HCT116 (cell line): ENCODE measurements at regions not wholly inside any gene's neighbourhood (a gene's known extent, or its start where the extent isn't known, plus 50 kb on each side); places are given as distances from the start of the nearest gene placed in this dataset.

Experiments used
- ATAC-seq: fragments of 200-7000 bp; cut with Tn5 transposase; 2 replicates; pipeline ENCODE4 v1.9.1; 2020; ENCODE audit warnings: mild to moderate bottlenecking, moderate library complexity
- BruUV-seq: library from RNA; stranded (reverse); fragments of 400-500 nt; replicated peaks from 2 replicates; lab custom pipeline; 2021; lab: Mats Ljungman, UMichigan
- CTCF ChIA-PET: fragments of 300-600 bp; sonication (Branson Sonifier 250); formaldehyde crosslinking; loops from one replicate; lab custom pipeline; 2021; ENCODE audit warnings: antibody characterized with exemption; lab: Charles Lee
- POLR2A ChIA-PET: fragments of 300-600, 350-600 bp; sonication (Branson Sonifier 250); formaldehyde crosslinking; loops from one replicate; lab custom pipeline; 2021; ENCODE audit warnings: antibody characterized with exemption; lab: Charles Lee
- RAD21 ChIA-PET, 2 experiments: fragments of 300-600 bp; sonication (Branson Sonifier 250); formaldehyde crosslinking; loops; one replicate each; lab custom pipeline; 2023; ENCODE audit warnings: low total read pairs in 2 of 2; ENCODE audit not compliant: uncharacterized antibody in 2 of 2, unreplicated experiment in 2 of 2, low non-redundant PET in 1 of 2; lab: Charles Lee
- DNase-seq: peaks from one replicate; pipeline ENCODE4 v3.0.0-alpha.2; 2010; ENCODE audit warnings: low read depth, low spot score
- H2AFZ ChIP-seq: fragments of 200-600 bp; shearing (Covaris generic), sonication (generic); 2 replicates; pipeline ENCODE4 v1.6.1; 2017; ENCODE audit warnings: low read depth, mixed run types, mixed read lengths, antibody characterized with exemption, low read length; ENCODE audit not compliant: poor library complexity, severe bottlenecking
- H3K27ac ChIP-seq: 2 replicates; pipeline ENCODE4 v1.5.1; 2012; ENCODE audit warnings: low read depth, low read length
- H3K27me3 ChIP-seq: fragments of 200-600 bp; sonication (generic); 2 replicates; pipeline ENCODE4 v1.6.1; 2016; ENCODE audit warnings: mixed run types, low read length, mixed read lengths; ENCODE audit not compliant: insufficient read depth
- H3K36me3 ChIP-seq, 2 experiments: fragments of 200-500 bp in 1 of 2; fragments of 200-600 bp in 1 of 2; sonication (Bioruptor generic) in 1 of 2; sonication (generic) in 1 of 2; 2 replicates each; pipeline versions ENCODE4 v1.5.1 to v1.6.1; 2014 to 2016; ENCODE audit warnings: low read length in 2 of 2, inconsistent platforms in 1 of 2, mixed read lengths in 1 of 2, mixed run types in 1 of 2; ENCODE audit not compliant: insufficient read depth in 2 of 2, control insufficient read depth in 1 of 2
- H3K4me1 ChIP-seq, 2 experiments: fragments of 200-600 bp in 1 of 2; sonication (generic) in 1 of 2; 2 replicates each; pipeline versions ENCODE4 v1.5.1 to v1.6.1; 2012 to 2017; ENCODE audit warnings: low read length in 2 of 2, inconsistent platforms in 1 of 2, mild to moderate bottlenecking in 1 of 2, mixed read lengths in 1 of 2, mixed run types in 1 of 2, moderate library complexity in 1 of 2; ENCODE audit not compliant: insufficient read depth in 2 of 2, control insufficient read depth in 1 of 2
- H3K4me2 ChIP-seq: fragments of 200-600 bp; sonication (generic); 2 replicates; pipeline ENCODE4 v1.6.1; 2017; ENCODE audit warnings: mixed run types, low read length, mixed read lengths
- H3K4me3 ChIP-seq, 2 experiments: fragments of 200-600 bp in 1 of 2; sonication (generic) in 1 of 2; replicated peaks in 1 of 2; 2 replicates each; pipeline ENCODE4 v1.5.1; 2011 to 2016; ENCODE audit warnings: low read length in 2 of 2, control low read depth in 1 of 2, low read depth in 1 of 2, mild to moderate bottlenecking in 1 of 2, mixed read lengths in 1 of 2, mixed run types in 1 of 2
- H3K79me2 ChIP-seq: fragments of 200-600 bp; sonication (generic); 2 replicates; pipeline ENCODE4 v1.6.1; 2017; ENCODE audit warnings: mild to moderate bottlenecking, mixed run types, low read length, moderate library complexity, mixed read lengths; ENCODE audit not compliant: insufficient read depth
- H3K9ac ChIP-seq: fragments of 200-600 bp; sonication (generic); 2 replicates; pipeline ENCODE4 v1.6.1; 2016; ENCODE audit warnings: low read length, mixed read lengths
- H3K9me2 ChIP-seq: fragments of 200-600 bp; sonication (generic), shearing (Covaris generic); 2 replicates; pipeline ENCODE4 v1.6.1; 2017; ENCODE audit warnings: mixed run types, mild to moderate bottlenecking, moderate library complexity; ENCODE audit not compliant: insufficient read depth
- H3K9me3 ChIP-seq, 2 experiments: fragments of 200-500 bp in 1 of 2; fragments of 200-600 bp in 1 of 2; sonication (Bioruptor generic) in 1 of 2; sonication (generic) in 1 of 2; 2 replicates each; pipeline ENCODE4 v1.6.1; 2014 to 2017; ENCODE audit warnings: low read length in 2 of 2, mixed read lengths in 2 of 2, inconsistent platforms in 1 of 2, low read depth in 1 of 2, mild to moderate bottlenecking in 1 of 2, mixed run types in 1 of 2, moderate library complexity in 1 of 2; ENCODE audit not compliant: control insufficient read depth in 1 of 2, insufficient read depth in 1 of 2
- H4K20me1 ChIP-seq: fragments of 200-600 bp; sonication (generic), shearing (Covaris generic); 2 replicates; pipeline ENCODE4 v1.6.1; 2017; ENCODE audit warnings: mixed run types, mild to moderate bottlenecking, moderate library complexity; ENCODE audit not compliant: insufficient read depth
- CBX3 ChIP-seq: IDR thresholded peaks from 2 replicates; pipeline ENCODE4 v1.6.1; 2012; ENCODE audit warnings: low read depth
- CEBPB ChIP-seq: IDR thresholded peaks from 2 replicates; pipeline ENCODE4 v1.6.1; 2012; ENCODE audit warnings: low read depth
- EGR1 ChIP-seq: IDR thresholded peaks from 2 replicates; pipeline ENCODE4 v1.6.1; 2012; ENCODE audit warnings: low read depth
- ELF1 ChIP-seq: IDR thresholded peaks from 2 replicates; pipeline ENCODE4 v1.6.1; 2012; ENCODE audit warnings: low read depth, borderline replicate concordance
- EZH2phosphoT487 ChIP-seq: fragments of 200-600 bp; IDR thresholded peaks from 2 replicates; pipeline ENCODE4 v1.6.1; 2018; ENCODE audit warnings: antibody characterized with exemption, borderline replicate concordance
- JUND ChIP-seq: IDR thresholded peaks from 2 replicates; pipeline ENCODE4 v1.6.1; 2012
- POLR2AphosphoS5 ChIP-seq: IDR thresholded peaks from 2 replicates; pipeline ENCODE4 v1.6.1; 2011; ENCODE audit warnings: mild to moderate bottlenecking, low read depth, low read length, moderate library complexity
- RAD21 ChIP-seq: IDR thresholded peaks from 2 replicates; pipeline ENCODE4 v1.6.1; 2012; ENCODE audit warnings: low read depth, mild to moderate bottlenecking
- SP1 ChIP-seq: IDR thresholded peaks from 2 replicates; pipeline ENCODE4 v1.6.1; 2012; ENCODE audit warnings: low read depth
- TCF7L2 ChIP-seq: IDR thresholded peaks from 2 replicates; pipeline ENCODE4 v1.7.0; 2011; ENCODE audit warnings: borderline replicate concordance, inconsistent platforms; ENCODE audit not compliant: insufficient read depth, insufficient read length; ENCODE audit errors: extremely low read depth
- ZBTB33 ChIP-seq: IDR thresholded peaks from 2 replicates; pipeline ENCODE4 v1.6.1; 2011; ENCODE audit warnings: mild to moderate bottlenecking, low read length, moderate library complexity; ENCODE audit not compliant: insufficient replicate concordance; ENCODE audit errors: extremely low read depth
- ZFX ChIP-seq: fragments of 450-650 bp; IDR thresholded peaks from 2 replicates; pipeline ENCODE4 v1.6.1; 2017
- ZNF274 ChIP-seq: fragments of 200-500 bp; sonication (Bioruptor generic); IDR thresholded peaks from 2 replicates; pipeline ENCODE4 v1.6.1; 2014; ENCODE audit warnings: mild to moderate bottlenecking, low read depth, low read length, inconsistent platforms
- intact Hi-C: fragments of 100-400 bp; cut with micrococcal nuclease; formaldehyde crosslinking; loops from 2 replicates; pipeline ENCODE4 v1.10.0; 2022
- TF ChIP-seq, protein P1 (sequence below): IDR thresholded peaks from 2 replicates; pipeline ENCODE4 v1.6.1; 2012

DNA sequence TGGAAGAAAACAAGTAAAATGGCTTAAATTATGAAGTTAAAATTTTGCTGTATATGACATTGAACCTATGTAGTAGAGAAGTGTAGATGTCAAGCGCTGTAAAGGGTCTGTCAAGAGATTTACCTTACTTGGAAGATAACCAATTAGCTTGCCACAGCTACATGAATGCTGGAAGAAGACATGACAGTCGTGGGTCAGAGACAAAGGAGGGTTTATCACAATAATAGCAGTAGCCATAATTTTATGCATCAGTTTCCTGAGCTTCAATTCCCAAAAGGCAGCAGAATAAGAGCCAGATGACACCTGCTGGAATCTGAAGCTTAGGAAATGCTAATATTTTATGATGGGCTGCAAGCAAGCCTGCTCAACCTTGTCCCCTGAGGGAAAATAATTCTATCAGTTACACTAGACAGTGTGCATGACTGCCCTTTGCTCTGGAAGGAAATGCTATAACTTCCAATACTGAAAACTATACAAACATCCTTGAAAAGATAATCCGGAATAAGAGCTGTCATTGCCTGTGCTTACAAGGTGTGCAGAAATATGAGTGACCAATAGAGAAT lies 292.9 kb downstream of the PRDM5 start:
- Histone ChIP-seq H3K36me3 (no peaks in the 10 kb centered on the region), H3K4me2 (no peak overlapping the region), H3K9ac (no peak overlapping the region), H2AFZ (no peak overlapping the region), H3K27me3 (no peaks in the 10 kb centered on the region), H4K20me1 (no peaks in the 10 kb centered on the region), H3K79me2 (no peaks in the 10 kb centered on the region), H3K9me2 (no peaks in the 10 kb centered on the region), H3K4me1 (no peaks in the 10 kb centered on the region), H3K27ac (no peak overlapping the region), H3K9me3 (no peaks in the 10 kb centered on the region), H3K4me3 (no peak overlapping the region)
- DNase-seq (no peak), ATAC-seq (no peak)
- no TSS peak for BruUV-seq
- TF ChIP-seq ZBTB33, result no peak
- intact Hi-C loops, result no loop called here
- RAD21 ChIA-PET, result no interaction called here
- POLR2A ChIA-PET, result no interaction called here
- CTCF ChIA-PET, result no interaction called here

- no peaks in the 10 kb centered on the region for H3K4me1 ChIP-seq
- H3K27ac ChIP-seq, result no peak overlapping the region
- H2AFZ ChIP-seq, result no peak overlapping the region
- ChIA-PET CTCF (no interaction called here), RAD21 (no interaction called here), POLR2A (no interaction called here)
- no peak for ATAC-seq
- no peaks in the 10 kb centered on the region for H3K79me2 ChIP-seq
- H3K4me3 ChIP-seq, result no peak overlapping the region
- H3K9me3 ChIP-seq, result no peaks in the 10 kb centered on the region
- no peak overlapping the region for H3K4me2 ChIP-seq
- no peaks in the 10 kb centered on the region for H3K27me3 ChIP-seq
- no peaks in the 10 kb centered on the region for H4K20me1 ChIP-seq
- H3K36me3 ChIP-seq, result no peaks in the 10 kb centered on the region
- no peak overlapping the region for H3K9ac ChIP-seq
- no peak for DNase-seq
- intact Hi-C loops, result no loop called here
- no TSS peak for BruUV-seq
- no peaks in the 10 kb centered on the region for H3K9me2 ChIP-seq
- TF ChIP-seq ZNF274 (no peak), SP1 (no peak), ZBTB33 (no peak), TCF7L2 (no peak), CBX3 (no peak), ZFX (no peak), CEBPB (no peak), POLR2AphosphoS5 (no peak), JUND (no peak), RAD21 (no peak), EZH2phosphoT487 (no peak), ELF1 (no peak), EGR1 (no peak)
- TF ChIP-seq, protein P1, sequence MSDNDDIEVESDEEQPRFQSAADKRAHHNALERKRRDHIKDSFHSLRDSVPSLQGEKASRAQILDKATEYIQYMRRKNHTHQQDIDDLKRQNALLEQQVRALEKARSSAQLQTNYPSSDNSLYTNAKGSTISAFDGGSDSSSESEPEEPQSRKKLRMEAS, result no peak
Measured at GRCh38 chr4:120622601-120623000, 299.9 kb downstream of the PRDM5 start.
